GM19455 (cell line): ENCODE measurements at regions not wholly inside any gene's neighbourhood (a gene's known extent, or its start where the extent isn't known, plus 50 kb on each side); places are given as distances from the start of the nearest gene placed in this dataset.
"Not testable (repeated sequence)": the region's sequence is repeated elsewhere in the genome, so short reads cannot be mapped to it uniquely, and the experiment has no call there.

ENCODE experiments used
- ATAC-seq: cut with Tn5 transposase; IDR thresholded peaks from one replicate; pipeline ENCODE4 v1.9.1; 2021; ENCODE audit not compliant: unreplicated experiment

GRCh38 chr4:156553659-156554058 is 417.9 kb downstream of the PDGFC start:
- ATAC-seq, result no peak

GRCh38 chr4:156547891-156548290 is 423.7 kb downstream of the PDGFC start:
- ATAC-seq, result no peak

- ATAC-seq, result no peak
Measured at GRCh38 chr4:156547439-156547838, 424.2 kb downstream of the PDGFC start.

- no peak for ATAC-seq
Measured at GRCh38 chr4:156545003-156545785, 426.4 kb downstream of the PDGFC start.

GRCh38 chr4:156539376-156539775 is 432.2 kb downstream of the PDGFC start:
- no peak for ATAC-seq

- no peak for ATAC-seq
Measured at GRCh38 chr4:156538651-156539257, 432.8 kb downstream of the PDGFC start.

DNA sequence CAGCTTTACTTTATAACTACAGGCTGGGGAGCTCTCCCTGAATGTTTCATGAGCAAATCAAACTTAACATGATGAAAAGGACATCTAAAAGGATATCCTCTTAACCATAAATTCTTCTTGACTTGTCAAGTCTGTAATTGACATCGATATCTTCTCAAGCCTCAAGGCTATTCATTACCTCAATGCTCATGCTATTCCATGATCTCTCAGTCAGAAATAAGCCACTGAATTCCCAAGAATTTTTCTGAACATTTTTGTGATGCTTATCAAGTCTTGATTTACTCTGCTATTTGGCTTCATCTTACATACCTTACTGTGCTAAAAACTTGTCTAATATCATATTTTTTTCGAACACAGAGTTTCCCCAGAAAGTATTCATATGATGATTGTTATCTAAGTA is 433.4 kb downstream of the PDGFC start:
- ATAC-seq, result no peak

DNA sequence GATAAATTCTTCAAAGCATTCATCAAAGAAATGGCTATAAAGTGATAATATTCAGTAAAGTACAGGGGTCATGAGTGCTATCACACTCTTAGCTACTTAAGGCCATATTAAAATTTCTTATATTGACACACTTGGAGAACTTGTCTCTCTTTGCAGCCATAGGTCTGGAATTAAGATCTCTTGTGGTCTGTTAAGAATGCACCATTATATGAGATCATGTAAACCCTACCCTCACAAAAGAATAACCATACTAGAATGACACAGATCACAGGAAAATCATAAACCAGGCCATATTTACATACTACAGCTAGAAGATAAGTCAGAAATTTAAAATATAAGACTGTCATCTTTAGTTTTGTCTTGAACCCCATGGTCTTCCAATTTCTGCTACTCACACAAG is 434.3 kb downstream of the PDGFC start:
- ATAC-seq, result no peak

DNA sequence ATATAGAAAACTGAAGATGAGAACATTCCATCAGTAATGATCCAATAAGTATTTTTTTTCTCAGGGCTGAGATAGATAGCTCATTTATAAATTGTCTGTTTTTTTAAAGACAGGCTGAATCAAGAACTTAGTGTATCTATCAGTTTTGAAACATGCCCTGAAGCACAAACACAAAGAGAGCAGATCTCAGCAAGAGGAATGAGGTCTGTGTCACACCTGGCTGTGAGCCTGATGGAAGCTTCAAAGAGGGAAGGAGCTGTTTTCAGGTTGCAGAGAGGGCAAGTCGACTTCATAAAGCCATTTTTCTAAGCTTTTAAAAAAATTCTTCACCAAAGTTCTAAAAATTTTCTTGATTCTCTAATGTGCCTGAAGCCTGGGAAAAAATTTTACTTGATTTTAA is 434.9 kb downstream of the PDGFC start:
- ATAC-seq, result no peak

DNA sequence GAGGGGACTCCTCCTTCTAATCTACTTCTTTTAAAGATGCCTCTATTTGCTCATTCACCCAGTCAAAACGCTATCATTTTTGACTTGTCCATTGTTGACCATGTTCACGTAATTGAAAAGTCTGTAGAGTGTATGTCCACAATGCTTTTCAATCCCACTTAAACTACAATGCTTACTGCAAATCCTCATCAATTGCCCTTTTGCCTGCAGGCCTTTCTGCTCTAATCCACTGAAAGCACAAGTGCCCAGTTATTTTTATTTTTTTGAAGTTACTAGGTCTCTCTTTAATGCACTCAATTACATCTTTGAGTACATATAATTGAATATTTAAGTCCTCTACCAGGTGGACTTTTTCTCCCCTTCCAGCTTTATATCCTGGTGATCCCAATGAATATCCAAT is 437.4 kb downstream of the PDGFC start:
- ATAC-seq, result no peak

- no peak for ATAC-seq
Measured at GRCh38 chr4:156528216-156528615, 443.4 kb downstream of the PDGFC start.

DNA sequence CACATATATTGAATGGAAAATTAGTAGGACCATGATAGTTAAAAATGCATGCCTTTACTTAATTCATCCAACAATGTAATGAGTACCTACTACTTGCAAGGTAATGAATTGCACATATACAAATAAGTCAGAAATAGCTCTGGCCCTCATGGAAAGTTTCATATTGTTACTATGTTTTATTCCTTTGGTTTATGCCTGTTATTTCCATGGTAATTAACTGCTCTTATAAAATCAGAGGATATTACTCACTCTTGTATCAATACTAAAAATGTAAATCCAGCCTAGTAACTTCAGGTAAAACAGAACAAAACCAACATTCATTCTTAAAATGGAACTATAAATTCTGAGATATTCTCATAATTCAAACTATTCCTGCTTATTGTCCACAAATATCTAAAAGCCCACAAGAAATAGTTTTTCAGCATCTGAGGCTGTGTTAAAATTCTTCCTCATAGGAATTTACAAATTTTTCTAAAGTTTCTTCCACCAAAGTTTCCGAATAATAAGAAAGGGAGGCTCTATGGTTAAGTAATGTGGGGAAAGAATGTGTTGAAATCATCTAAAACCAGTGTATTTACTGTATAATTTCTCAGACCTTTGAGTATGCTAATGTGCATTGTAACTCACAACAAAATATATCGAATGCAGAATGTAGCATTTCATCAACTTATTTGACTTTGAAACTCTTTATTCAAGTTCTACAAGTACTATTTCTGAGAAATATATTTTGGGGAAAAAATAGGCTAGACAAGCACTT is 444.2 kb downstream of the PDGFC start:
- ATAC-seq, result no peak

DNA sequence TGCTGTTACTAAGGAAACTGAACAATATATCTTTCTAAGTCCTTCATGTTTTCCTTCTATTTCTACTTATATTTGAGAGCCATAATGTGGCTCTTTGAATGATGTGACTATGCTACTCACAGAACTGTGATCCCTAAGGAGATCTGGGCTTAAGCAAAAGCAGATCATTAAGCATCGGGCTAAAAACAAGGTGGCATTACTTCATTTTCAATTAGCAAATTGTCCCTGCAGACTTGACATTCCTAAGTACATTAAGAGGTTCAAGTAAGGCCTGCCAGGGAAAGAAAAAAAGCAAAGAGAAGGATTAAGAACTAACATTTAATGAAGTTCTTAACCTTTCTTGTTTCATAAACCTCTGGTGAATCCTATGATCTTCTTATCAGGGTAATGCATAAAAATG is 447.6 kb downstream of the PDGFC start:
- ATAC-seq, result no peak

- no peak for ATAC-seq
Measured at GRCh38 chr4:156523492-156523891, 448.1 kb downstream of the PDGFC start.

- no peak for ATAC-seq
Measured at GRCh38 chr4:156521631-156522030, 450.0 kb downstream of the PDGFC start.

DNA sequence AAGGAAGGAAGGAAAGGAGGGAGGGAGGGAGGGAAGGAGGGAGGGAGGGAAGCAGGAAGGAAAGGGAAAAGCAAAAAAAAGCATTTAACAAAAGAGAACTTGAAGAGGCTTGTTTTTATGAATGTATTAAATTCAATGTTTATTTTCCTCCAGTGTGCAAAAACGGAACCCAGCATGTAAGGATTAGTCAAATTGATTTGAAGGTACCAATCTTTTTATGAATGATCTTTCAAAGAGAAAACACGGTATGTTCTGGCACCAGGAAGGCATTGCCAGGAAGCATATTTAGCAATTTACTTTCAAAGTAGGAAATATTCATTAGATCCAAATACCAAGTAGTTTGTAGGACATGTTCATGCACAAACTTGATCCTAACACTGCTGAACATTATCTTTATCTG is 453.6 kb downstream of the PDGFC start:
- no peak for ATAC-seq

DNA sequence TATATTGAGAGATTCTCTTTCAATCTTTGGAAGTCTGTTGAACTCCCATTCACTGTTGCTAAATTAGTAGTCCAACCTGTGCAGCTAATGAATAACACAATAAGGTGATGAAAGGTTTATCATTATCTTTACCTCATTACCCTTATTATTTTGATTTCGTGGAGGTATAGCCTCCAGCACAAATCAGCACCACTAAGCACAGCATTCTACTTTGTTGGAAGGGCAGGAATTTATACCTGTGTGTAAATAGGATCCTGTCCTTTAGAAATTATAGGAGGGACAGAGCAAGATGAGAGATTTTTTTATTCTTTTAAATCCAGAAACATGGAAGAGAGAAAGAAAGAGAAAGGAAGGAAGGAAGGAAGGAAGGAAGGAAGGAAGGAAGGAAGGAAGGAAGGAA is 454.1 kb downstream of the PDGFC start:
- ATAC-seq, result no peak

DNA sequence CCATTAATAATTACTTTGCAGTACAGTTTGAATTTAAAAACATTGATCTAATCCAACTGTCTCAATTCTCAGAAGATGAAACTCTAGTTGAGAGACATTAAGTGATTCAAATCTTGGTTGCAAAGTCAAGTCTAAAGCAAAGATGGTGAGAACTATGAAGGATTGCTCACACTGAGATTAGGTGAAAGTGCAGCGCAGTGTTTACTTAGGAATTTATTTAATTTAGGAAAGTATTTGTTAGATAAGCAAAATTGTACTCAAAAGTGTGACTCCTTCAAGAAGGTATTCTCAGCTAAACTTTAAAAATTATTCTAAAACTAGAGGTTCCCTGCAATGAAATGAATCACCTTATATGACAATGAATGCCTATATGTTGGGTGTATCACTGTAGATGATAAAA is 454.9 kb downstream of the PDGFC start:
- no peak for ATAC-seq

- ATAC-seq, result no peak
Measured at GRCh38 chr4:156515295-156515694, 456.3 kb downstream of the PDGFC start.

DNA sequence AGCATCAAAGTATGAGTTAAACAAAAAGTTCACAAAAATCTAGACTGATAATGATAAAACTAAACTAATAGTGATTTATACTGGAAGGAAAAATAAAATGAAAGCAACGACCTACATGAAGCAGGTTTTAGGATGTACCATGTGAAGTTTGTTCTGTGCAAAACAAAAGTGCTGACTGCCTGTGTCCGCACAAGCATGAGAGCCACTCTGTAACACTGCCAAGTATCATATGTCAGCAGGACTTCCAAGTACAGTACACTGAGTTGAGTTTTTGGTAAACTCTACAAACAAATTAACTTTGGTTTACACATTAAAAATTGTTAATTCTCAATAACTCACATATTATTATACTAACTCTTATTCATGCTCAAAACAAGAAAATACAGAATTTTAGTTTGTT is 459.0 kb downstream of the PDGFC start:
- no peak for ATAC-seq

GRCh38 chr4:156509921-156510320 is 461.7 kb downstream of the PDGFC start:
- not testable (repeated sequence) for ATAC-seq

DNA sequence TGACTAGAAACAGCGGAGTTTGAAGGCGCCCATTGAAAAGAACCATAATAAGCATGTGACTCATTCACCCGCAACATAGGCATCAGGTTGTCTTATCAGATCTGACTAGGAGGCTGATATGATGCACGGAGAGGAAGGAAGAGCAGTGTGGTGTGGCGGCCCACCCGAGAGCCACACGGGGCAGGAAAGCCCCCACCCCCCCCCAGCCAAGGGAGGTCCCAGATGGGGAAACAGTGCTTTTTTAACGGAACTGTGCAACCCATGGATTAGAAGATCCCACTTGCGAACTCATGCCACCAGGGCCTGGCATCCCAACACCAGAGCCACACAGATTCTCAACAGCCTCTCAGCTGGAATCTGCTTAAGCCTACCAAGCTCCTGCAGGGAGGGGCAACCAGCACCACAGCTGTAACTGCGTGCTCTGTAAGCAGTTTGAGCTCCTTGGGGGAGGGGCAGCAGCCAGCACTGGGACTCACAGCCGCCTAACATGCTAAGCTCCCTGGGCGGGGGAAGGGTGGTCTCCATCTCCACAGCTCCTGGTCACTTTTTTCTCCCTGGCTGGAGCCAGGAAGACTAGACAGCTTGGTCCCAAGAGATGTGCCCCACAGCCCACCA is 466.2 kb downstream of the PDGFC start:
- ATAC-seq, result no peak
